A549 (cell line): ENCODE measurements at regions not wholly inside any gene's neighbourhood (a gene's known extent, or its start where the extent isn't known, plus 50 kb on each side); places are given as distances from the start of the nearest gene placed in this dataset.

Experiments
- ATAC-seq, 2 experiments: fragments of 200-7000 bp in 1 of 2; fragments of >200 bp in 1 of 2; cut with Nextera tagmentation in 1 of 2; cut with Tn5 transposase in 1 of 2; 3 replicates each; pipeline versions ENCODE4 v1.8.0 to v1.9.1; 2018 to 2020; ENCODE audit warnings: mild to moderate bottlenecking in 1 of 2, moderate library complexity in 1 of 2
- CTCF ChIA-PET: fragments of 300-600 bp; sonication (Branson Sonifier 250); formaldehyde crosslinking; extraction: SDS; loops from one replicate; lab custom pipeline; 2021; ENCODE audit warnings: antibody characterized with exemption, inconsistent platforms; lab: Yijun Ruan, JAX
- POLR2A ChIA-PET: fragments of 350-600 bp; formaldehyde crosslinking; extraction: SDS; loops from one replicate; lab custom pipeline; 2021; ENCODE audit warnings: antibody characterized with exemption, inconsistent platforms; lab: Yijun Ruan, JAX
- DNase-seq, 2 experiments: peaks; one replicate each; pipeline versions ENCODE4 v3.0.0 to v3.0.0-alpha.2; 2011 to 2016; ENCODE audit warnings: low read depth in 1 of 2, low spot score in 1 of 2
- FAIRE-seq: peaks from 2 replicates; lab custom pipeline; 2011; peaks lifted over from hg19 to GRCh38; lab: Jason Lieb, UNC
- H3K27ac ChIP-seq, 2 experiments: fragments of >200 bp; sonication (Bioruptor Twin); formaldehyde crosslinking; 3 replicates each; pipeline ENCODE4 v1.5.1; 2016 to 2017
- H3K4me1 ChIP-seq: fragments of >200 bp; sonication (Bioruptor Twin); formaldehyde crosslinking; 3 replicates; pipeline ENCODE4 v1.6.1; 2016
- H3K4me2 ChIP-seq: fragments of >200 bp; sonication (Bioruptor Twin); formaldehyde crosslinking; 3 replicates; pipeline ENCODE4 v1.6.1; 2016
- H3K4me3 ChIP-seq: fragments of >200 bp; sonication (Bioruptor Twin); formaldehyde crosslinking; 3 replicates; pipeline ENCODE4 v1.5.1; 2016
- H3K9me3 ChIP-seq: fragments of >200 bp; sonication (Bioruptor Twin); formaldehyde crosslinking; 3 replicates; pipeline ENCODE4 v1.6.1; 2016
- CEBPB ChIP-seq, 2 experiments: fragments of >200 bp in 1 of 2; sonication (Bioruptor Twin) in 1 of 2; formaldehyde crosslinking in 1 of 2; IDR thresholded peaks; 2 replicates each; pipeline ENCODE4 v1.6.1; 2012 to 2016
- FOXS1 ChIP-seq: fragments of 250-450 bp; sonication (Bioruptor Pico); IDR thresholded peaks from 2 replicates; pipeline ENCODE4 v1.5.0; 2020; ENCODE audit warnings: mild to moderate bottlenecking, moderate library complexity
- HDAC2 ChIP-seq: fragments of 200-600 bp; sonication (generic); IDR thresholded peaks from 2 replicates; pipeline ENCODE4 v1.6.1; 2016
- HEYL ChIP-seq: fragments of 250-450 bp; sonication (Bioruptor Pico); IDR thresholded peaks from 2 replicates; pipeline ENCODE4 v1.8.0; 2021; ENCODE audit warnings: mild to moderate bottlenecking, moderate library complexity
- MAFK ChIP-seq: fragments of 450-650 bp; IDR thresholded peaks from 2 replicates; pipeline ENCODE4 v1.6.1; 2014; ENCODE audit not compliant: partially characterized antibody
- POLR2A ChIP-seq: IDR thresholded peaks from 2 replicates; pipeline ENCODE4 v1.6.1; 2012; ENCODE audit warnings: mild to moderate bottlenecking, low read length
- RNF2 ChIP-seq: fragments of 200-600 bp; sonication (generic); IDR thresholded peaks from 2 replicates; pipeline ENCODE4 v1.6.1; 2016; ENCODE audit warnings: low read depth, mild to moderate bottlenecking, antibody characterized with exemption, moderate library complexity, borderline replicate concordance
- TFCP2L1 ChIP-seq: fragments of 250-450 bp; sonication (Bioruptor Pico); IDR thresholded peaks from 2 replicates; pipeline ENCODE4 v1.5.0; 2021; ENCODE audit warnings: mild to moderate bottlenecking
- TP53 ChIP-seq: fragments of 250-450 bp; sonication (Bioruptor Pico); IDR thresholded peaks from 2 replicates; pipeline ENCODE4 v1.5.0; 2021; ENCODE audit warnings: mild to moderate bottlenecking, moderate library complexity
- WGBS: methylation state at CpG from one replicate; pipeline ENCODE4 v1.1.6; 2017; ENCODE audit errors: missing lambda C conversion rate; 5-methylcytosine and 5-hydroxymethylcytosine counted together
- TF ChIP-seq, protein P1 (sequence below): IDR thresholded peaks from 2 replicates; pipeline ENCODE4 v1.6.1; 2012
- TF ChIP-seq, protein P2 (sequence below): fragments of 250-450 bp; sonication (Bioruptor Pico); IDR thresholded peaks from 2 replicates; pipeline ENCODE4 v1.5.0; 2021; ENCODE audit warnings: mild to moderate bottlenecking, moderate library complexity, borderline replicate concordance
- TF ChIP-seq, protein P3 (sequence below): fragments of 250-450 bp; sonication (Bioruptor Pico); IDR thresholded peaks from 2 replicates; pipeline ENCODE4 v1.5.0; 2020; ENCODE audit warnings: low read depth, mild to moderate bottlenecking, moderate library complexity

- 18% methylated on average over 2 of the region's 2 CpGs for WGBS
- POLR2A ChIA-PET, result no interaction called here
These were observed 57.4 kb upstream of the SLC6A14 start for GRCh38 chrX:116378961-116379360.

GRCh38 chrX:116379854-116380253, 56.6 kb upstream of the SLC6A14 start:
- no peak for DNase-seq
- no peak for FAIRE-seq
- Histone ChIP-seq H3K4me1 (no peaks in the 10 kb centered on the region), H3K9me3 (no peaks in the 10 kb centered on the region), H3K4me2 (no peak overlapping the region), H3K27ac (no peak overlapping the region), H3K4me3 (no peak overlapping the region)
- ChIA-PET POLR2A (no interaction called here), CTCF (no interaction called here)
- 47% methylated on average over 4 of the region's 4 CpGs for WGBS
- ATAC-seq, result no peak
- TF ChIP-seq CEBPB (IDR thresholded peaks at IDR 0.05), result peak in 1 of 2 experiments; percentile 41; a peak in 1 of 4 replicates
- TF ChIP-seq, protein P1, sequence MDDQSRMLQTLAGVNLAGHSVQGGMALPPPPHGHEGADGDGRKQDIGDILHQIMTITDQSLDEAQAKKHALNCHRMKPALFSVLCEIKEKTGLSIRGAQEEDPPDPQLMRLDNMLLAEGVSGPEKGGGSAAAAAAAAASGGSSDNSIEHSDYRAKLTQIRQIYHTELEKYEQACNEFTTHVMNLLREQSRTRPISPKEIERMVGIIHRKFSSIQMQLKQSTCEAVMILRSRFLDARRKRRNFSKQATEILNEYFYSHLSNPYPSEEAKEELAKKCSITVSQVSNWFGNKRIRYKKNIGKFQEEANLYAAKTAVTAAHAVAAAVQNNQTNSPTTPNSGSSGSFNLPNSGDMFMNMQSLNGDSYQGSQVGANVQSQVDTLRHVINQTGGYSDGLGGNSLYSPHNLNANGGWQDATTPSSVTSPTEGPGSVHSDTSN, result no peak

More at GRCh38 chrX:116378961-116379360, 57.4 kb upstream of the SLC6A14 start:
- ATAC-seq (no peak), FAIRE-seq (peak; percentile 59), DNase-seq (no peak)
- Histone ChIP-seq H3K4me2 (no peak overlapping the region), H3K4me3 (no peak overlapping the region), H3K27ac (no peak overlapping the region), H3K9me3 (no peaks in the 10 kb centered on the region), H3K4me1 (no peaks in the 10 kb centered on the region)
- CTCF ChIA-PET, result no interaction called here
- TF ChIP-seq HDAC2, result no peak
- TF ChIP-seq MAFK, result no peak

DNA sequence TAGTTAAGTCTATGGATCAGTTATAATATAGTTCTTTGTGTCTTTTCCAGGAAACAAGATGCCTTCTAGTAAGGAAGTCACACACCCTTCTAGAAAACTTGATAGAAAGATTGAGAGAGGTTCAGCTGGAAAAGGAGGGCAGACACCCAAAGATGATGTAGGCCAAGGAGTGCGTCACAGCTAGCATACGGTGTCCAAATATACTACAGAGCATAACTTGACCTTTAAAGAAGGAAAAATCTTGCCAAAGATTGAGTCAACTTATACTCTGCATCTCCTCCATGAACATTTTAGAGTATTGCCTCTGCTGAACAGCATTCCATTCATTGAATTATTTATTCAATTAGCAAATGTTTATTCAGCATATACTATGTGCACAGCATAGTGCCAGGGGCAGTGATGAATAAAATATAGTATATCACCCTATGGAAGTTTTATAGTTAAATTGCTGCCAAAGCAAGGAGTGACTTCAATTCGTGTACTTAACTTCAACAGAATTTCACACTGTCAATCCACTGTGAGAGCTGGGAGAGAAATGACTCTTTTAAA, 51.9 kb upstream of the SLC6A14 start:
- Histone ChIP-seq H3K4me1 (no peaks in the 10 kb centered on the region), H3K9me3 (no peaks in the 10 kb centered on the region), H3K4me2 (no peak overlapping the region), H3K4me3 (no peak overlapping the region), H3K27ac (no peak overlapping the region)
- FAIRE-seq (no peak), DNase-seq (peak in 1 of 2 experiments; percentile 3), ATAC-seq (no peak)
- ChIA-PET CTCF (no interaction called here), POLR2A (no interaction called here)
- WGBS, result 49% methylated on average over 3 of the region's 3 CpGs
- TF ChIP-seq, protein P2, sequence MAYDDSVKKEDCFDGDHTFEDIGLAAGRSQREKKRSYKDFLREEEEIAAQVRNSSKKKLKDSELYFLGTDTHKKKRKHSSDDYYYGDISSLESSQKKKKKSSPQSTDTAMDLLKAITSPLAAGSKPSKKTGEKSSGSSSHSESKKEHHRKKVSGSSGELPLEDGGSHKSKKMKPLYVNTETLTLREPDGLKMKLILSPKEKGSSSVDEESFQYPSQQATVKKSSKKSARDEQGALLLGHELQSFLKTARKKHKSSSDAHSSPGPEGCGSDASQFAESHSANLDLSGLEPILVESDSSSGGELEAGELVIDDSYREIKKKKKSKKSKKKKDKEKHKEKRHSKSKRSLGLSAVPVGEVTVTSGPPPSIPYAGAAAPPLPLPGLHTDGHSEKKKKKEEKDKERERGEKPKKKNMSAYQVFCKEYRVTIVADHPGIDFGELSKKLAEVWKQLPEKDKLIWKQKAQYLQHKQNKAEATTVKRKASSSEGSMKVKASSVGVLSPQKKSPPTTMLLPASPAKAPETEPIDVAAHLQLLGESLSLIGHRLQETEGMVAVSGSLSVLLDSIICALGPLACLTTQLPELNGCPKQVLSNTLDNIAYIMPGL, result no peak
- TF ChIP-seq, protein P3, sequence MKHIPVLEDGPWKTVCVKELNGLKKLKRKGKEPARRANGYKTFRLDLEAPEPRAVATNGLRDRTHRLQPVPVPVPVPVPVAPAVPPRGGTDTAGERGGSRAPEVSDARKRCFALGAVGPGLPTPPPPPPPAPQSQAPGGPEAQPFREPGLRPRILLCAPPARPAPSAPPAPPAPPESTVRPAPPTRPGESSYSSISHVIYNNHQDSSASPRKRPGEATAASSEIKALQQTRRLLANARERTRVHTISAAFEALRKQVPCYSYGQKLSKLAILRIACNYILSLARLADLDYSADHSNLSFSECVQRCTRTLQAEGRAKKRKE (CRISPR knock-in tag), result no peak
- no peak for TF ChIP-seq RNF2
- no peak for TF ChIP-seq TFCP2L1 (CRISPR knock-in tag)
- TF ChIP-seq POLR2A, result no peak
- no peak for TF ChIP-seq HEYL (CRISPR knock-in tag)
- no peak for TF ChIP-seq TP53
- no peak for TF ChIP-seq FOXS1 (CRISPR knock-in tag)
